GM18870 (cell line): ENCODE measurements at regions not wholly inside any gene's neighbourhood (a gene's known extent, or its start where the extent isn't known, plus 50 kb on each side); places are given as distances from the start of the nearest gene placed in this dataset.
"Not testable (repeated sequence)": the region's sequence is repeated elsewhere in the genome, so short reads cannot be mapped to it uniquely, and the experiment has no call there.

Experiments used
- ATAC-seq: cut with Tn5 transposase; IDR thresholded peaks from one replicate; pipeline ENCODE4 v1.9.1; 2021; ENCODE audit warnings: moderate library complexity; ENCODE audit not compliant: unreplicated experiment

DNA sequence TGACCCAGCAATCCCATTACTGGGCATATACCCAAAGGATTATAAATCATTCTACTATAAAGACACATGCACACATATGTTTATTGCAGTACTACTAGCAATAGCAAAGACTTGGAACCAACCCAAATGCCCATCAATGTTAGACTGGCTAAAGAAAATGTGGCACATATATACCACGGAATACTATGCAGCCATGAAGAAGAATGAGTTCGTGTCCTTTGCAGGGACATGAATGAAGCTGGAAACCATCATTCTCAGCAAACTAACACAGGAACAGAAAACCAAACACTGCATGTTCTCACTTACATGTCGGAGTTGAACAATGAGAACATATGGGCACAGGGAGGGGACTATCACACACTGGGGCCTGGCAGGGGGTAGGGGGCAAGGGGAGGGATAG lies 183.0 kb downstream of the HACE1 start:
- ATAC-seq = not testable (repeated sequence)

DNA sequence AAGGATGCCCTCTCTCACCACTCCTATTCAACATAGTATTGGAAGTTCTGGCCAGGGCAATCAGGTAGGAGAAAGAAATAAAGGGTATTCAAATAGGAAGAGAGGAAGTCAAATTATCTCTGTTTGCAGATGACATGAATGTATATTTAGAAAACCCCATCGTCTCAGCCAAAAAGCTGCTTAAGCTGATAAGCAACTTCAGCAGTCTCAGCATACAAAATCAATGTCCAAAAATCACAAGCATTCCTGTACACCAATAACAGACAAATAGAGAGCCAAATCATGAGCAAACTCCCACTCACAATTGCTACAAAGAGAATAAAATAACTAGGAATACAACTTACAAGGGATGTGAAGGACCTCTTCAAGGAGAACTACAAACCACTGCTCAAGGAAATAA lies 184.6 kb downstream of the HACE1 start:
- not testable (repeated sequence) for ATAC-seq

DNA sequence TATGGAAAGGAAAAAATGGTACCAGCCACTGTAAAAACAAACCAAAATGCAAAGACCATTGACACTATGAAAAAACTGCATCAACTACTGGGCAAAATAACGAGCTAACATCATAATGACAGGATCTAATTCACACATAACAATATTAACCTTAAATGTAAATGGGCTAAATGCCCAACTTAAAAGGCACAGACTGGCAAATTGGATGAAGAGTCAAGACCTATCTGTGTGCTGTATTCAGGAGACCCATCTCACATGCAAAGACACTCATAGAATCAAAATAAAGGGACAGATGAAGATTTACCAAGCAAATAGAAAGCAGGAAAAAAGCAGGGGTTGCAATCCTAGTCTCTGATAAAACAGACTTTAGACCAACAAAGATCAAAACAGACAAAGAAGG lies 186.6 kb downstream of the HACE1 start:
- not testable (repeated sequence) for ATAC-seq

DNA sequence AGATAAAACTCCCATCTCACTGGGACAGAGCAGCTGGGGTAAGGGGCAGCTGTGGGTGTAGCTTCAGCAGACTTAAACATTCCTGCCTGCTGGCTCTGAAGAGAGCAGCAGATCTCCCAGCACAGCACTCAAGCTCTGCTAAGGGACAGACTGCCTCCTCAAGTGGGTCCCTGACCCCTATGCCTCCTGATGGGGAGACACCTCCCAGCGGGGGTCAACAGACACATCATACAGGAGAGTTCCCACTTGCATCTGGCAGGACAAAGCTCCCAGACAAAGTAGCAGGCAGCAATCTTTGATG lies 188.2 kb downstream of the HACE1 start:
- ATAC-seq = not testable (repeated sequence)

DNA sequence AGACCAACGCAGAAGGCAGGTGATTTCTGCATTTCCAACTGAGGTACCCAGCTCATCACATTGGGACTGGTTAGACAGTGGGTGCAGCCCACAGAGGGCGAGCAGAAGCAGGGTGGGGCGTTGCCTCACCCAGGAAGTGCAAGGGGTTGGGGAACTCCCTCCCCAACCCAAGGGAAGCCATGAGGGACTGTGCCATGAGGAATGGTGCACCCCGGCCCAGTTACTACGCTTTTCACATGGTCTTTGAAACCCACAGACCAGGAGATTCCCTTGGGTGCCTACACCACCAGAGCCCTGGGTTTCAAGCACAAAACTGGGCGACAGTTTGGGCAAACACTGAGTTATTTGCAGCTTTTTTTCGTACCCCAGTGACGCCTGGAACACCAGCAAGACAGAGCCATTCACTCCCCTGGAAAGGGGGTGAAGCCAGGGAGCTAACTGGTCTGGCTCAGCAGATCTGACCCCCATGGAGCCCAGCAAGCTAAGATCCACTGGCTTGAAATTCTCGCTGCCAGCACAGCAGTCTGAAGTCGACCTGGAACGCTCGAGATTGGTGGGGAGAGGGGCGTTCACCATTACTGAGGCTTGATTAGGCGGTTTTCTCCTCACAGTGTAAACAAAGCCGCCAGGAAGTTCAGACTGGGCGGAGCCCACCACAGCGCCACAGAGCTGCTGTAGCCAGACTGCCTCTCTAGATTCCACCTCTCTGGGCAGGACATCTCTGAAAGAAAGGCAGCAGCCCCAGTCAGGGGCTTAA lies 188.7 kb downstream of the HACE1 start:
- ATAC-seq = not testable (repeated sequence)

DNA sequence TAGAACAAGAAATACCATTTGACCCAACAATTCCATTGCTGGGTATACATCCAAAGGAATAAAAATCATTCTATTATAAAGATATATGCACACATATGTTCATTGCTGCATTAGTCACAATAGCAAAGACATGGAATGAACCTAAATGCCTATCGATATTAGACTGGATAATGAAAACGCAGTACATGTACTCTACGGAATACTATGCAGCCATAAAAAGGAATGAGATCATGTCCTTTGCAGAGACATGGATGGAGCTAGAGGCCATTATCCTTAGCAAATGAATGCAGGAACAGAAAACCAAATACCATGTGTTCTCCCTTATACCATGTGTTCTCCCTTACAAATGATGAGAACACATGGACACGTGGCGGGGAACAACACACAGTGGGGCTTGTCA lies 190.2 kb downstream of the HACE1 start:
- ATAC-seq = no peak

DNA sequence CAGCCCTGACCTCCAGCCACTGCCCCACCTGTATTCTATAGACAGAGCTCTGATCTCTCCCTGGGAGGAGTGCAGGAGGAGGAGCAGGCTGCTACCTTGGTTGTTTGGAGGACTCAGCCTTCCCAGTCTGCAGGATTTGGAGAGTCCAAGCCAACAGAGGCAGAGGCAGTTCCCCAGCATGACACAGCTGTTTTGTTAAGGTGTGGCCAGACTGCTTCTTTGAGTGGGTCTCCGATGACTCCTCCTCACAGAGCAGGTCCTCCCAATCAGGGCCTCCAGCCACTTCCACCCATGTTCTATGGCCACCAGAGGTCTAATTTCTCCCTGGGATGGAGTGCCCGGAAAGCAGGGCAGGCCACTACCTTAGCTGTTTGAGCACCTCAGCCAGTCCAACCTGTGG lies 203.5 kb downstream of the HACE1 start:
- no peak for ATAC-seq

DNA sequence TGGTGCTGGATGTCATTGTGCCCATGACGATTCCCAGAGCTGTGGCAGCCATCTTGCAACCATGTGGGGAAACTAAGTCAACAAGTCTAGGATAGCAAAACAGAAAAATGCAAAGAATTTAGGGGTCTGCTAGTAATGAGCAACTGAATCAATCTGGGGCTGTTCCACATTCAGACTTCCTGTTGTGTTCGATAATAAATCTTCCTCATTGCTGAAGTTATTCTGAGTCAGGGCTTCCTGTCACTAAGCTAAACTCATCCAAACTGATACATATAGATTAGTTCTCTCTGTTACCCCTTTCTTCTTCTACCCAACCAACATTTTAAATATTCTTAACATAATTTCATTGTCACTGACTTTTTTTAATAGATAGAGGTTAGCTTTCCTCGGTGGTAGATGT lies 205.9 kb downstream of the HACE1 start:
- no peak for ATAC-seq

DNA sequence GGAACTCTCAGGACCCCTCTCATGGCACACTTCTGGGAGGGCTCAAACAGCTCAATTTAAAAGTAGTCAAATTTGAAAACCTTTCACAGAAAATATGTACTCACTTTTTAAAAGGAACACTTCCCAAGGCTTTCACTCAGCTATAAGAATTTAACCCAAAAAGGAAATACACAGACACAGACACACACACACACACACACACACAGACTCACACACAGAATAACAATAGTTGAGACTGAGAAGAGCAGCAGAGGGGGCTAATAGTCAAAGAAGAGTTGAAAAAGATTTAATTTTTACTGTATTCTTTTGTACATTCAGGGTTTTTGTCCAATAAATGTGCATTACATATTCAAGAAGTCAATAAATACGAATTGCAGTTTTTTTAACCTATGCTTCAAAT lies 211.4 kb downstream of the HACE1 start:
- no peak for ATAC-seq

DNA sequence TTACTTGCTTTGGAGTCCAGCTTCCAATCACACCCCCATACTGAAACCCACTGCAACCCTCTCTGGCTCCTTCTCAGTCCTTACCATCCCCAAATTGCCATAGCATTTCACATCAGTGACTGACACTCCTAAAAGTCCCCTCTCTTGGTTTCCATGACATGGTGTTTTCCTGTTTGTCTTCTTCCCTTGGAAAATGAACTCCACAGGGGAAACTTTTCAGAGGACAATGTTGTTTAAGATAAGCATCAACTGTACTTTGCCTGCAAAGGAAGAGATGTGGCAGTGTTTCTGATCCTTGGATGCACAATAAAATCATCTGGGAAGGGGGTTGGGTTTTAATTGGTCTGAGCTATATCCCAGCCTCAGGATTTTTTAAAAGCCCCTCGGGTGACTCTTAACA lies 214.9 kb downstream of the HACE1 start:
- no peak for ATAC-seq

DNA sequence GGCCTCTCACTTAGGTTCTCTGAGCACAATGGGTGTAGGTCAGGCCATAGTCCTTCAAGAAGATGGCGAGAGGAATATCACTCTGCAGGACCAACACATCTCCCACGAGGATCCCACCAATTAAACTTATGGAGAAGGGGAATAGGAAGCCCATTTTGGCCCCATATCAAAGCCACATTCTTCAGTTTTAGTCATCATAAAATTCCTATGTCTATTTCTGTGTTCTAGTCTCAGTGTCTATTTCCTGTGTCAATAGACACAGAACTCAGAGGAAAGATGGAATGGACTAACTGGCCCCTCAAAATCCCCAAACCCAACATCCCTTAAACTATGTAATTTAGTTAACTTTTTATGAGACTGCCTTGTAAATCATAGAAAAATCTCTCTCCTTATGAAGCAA lies 216.8 kb downstream of the HACE1 start:
- no peak for ATAC-seq

DNA sequence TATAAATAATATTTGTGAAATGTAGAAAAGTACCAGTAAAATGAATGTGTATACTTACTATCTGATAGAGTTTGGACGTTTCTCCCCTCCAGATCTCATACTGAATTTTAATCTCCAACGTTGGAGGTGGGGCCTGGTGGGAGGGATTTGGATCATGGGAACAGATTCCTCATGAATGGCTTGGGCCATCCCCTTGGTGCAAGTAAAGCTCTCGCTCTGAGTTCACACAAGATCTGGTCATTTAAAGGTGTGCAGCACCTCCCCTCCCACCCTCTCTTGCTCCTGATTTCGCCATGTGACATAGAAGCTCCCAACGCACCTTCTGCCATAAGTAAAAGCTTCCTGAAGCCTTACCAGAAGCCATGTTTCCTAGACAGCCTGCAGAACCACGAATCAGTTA lies 219.0 kb downstream of the HACE1 start:
- ATAC-seq = no peak

DNA sequence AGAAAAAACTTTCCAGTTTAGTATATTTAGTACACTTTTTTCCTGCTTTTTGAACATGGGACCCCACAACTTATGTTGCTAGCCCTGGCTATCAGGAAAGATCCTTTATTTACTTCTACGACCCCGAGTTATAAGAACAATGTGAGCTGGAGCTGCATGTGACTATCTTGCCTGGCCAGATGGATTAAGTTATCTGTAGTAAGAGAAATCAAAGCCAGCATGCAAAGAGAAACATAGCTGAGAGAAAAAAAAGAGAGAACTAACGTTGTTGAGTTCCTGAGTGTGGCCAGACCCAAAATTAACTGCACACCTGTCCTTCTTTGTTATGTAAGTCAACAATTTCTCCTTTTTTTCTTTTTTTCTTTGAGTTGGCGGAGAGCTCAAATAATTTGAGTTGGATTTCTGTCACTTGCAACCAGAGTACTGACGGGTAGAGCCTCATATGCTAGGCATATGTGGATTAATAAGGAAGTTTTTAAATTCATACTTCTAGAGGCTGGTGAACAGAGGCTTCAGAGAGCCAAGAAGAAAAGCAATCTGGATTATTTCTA lies 219.5 kb downstream of the HACE1 start:
- no peak for ATAC-seq

DNA sequence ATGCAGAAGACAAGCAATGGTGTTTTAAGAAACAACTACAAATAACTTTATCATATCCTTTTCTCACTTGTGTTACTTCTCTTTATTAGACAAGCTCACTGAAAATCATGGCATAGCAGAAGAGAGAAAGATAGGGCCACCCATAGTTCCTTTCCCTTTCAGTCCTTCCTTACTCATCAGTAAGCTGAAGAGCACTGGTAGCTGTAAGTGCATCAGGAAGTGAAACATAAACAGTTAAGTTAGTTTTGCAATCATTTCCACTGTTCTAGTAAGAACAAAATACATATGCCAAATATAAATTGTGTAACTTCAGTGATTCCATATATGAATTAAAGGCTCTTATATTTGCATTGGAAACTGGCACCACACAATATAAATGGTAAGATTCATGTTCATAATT lies 220.1 kb downstream of the HACE1 start:
- ATAC-seq = peak; percentile 95

DNA sequence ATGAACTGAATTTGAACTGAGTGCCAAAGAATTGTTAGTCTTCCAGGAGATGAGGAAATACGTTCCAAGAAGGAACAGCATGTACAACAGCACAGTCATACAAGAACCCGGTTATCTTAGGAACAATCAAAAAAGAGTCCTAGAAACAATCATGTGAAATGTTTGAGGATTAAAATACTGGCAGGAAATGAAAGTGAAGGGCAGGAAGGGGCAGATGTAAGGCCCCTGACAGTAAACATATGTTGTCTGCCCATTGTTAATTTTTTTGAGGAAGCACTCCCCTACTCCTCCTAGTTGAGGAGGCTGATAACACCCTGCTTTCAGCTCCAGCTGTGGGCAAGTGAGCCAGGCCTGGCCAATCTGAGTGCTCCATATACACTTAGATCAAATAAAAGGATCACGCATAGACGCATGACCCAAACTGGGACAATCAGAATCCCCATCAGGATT lies 220.9 kb downstream of the HACE1 start:
- ATAC-seq = no peak

DNA sequence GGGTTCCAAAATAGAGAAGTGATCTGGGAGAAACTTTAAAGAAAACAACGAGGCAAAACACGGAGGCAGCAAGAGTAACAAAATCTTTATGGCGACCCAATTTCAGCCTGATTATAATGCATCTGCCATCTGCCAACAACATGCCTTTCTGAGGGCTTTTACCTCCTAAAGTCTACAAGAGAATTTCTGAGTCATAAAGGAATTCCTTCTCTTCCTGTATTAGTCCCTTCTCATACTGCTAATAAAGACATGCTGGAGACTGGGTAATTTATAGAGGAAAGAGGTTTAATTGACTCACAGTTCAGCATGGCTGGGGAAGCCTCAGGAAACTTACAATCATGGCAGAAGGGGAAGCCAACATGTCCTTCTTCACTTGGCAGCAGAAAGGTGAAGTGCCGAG lies 226.6 kb downstream of the HACE1 start:
- no peak for ATAC-seq

DNA sequence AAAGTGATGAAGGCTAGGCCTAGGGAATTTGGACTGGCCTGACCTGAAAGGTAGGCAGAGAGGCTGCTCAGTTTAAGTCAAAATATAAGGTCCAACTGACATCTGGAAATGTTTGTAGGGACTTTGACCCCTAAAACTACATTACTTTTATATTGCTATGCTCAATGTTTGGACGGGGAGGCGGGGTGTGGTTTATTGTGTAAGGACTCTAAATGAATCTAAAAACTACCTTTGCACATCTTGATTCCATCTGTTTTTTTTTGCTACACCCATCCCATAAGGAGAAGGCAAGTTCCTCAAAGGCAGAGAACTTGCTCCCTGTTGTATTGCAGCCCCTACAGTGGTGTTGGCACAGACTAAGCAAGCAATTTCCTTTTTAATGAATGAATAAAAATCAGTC lies 227.1 kb downstream of the HACE1 start:
- ATAC-seq = no peak

DNA sequence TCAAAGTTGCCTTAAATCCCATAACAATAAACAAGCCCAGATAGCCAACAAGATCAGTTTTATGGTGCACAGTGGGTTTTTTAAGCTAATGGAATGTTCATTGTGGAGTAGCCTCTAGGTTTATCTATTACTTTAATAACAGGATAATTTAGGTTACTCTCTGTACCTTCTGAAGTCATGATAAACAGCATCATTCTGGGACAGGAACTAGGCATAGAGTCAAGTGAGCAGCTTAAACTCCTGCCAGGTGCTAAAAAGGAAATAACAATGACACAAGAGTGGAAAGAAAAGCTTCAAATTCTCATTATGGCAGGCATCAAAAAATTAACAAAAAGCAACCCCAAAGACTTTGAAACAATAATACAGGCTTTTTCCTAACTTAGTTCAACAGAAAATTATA lies 228.8 kb downstream of the HACE1 start:
- ATAC-seq = no peak

DNA sequence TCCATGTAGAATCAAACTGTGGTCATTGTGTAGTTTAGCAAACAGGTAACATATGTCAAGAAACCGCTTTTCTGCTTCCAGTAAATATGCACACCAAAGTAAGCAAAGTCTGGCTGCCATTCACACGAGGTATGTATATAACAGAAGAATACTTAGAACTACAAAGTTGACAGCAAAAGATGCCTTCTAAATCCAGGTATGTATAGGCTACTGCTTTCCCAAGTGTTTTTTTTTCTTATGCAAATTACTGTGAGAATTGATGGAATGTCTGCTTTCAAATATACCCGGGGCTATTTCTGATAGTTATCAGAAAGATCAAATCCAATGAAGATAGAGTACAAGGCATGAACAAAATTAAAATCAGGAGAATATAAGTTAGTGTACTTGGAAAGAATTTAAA lies 229.2 kb downstream of the HACE1 start:
- ATAC-seq = no peak

DNA sequence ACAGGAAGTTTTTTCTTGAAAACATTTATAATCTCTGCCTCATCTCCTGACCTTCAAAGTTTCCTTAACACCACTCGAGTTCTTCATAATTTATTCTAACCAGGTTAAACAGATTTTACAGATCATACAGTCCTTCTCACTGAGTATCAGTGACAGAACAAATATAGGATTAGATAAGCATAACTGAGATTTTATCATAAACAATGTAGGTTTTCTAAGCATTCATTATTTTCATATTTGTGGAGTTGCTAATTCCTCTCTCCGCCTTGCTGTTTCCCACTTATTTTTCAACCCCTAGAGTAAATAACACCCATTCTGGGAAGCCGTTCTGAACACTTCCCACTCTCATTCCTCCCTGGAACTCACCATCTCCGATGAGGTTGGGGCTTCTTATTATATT lies 229.9 kb downstream of the HACE1 start:
- ATAC-seq = no peak

DNA sequence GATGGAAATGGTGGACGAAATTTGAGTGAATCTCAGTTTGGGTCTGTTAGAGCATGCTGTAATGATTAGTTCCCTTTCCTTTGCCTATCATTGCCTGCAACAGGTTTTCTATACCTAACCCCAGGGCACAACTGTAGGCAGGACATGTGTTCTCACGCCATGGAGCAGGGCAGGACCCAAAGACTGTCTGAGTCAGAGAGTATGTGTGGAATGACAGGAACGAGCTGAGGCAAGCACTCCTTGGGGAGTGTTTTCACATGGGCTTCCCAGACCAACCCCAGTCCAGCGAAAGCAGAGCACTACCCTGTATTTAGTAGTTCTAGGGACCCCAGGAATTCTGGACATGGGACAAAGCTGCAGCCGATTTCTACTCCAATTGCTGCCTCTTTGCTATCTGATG lies 234.2 kb downstream of the HACE1 start:
- no peak for ATAC-seq

DNA sequence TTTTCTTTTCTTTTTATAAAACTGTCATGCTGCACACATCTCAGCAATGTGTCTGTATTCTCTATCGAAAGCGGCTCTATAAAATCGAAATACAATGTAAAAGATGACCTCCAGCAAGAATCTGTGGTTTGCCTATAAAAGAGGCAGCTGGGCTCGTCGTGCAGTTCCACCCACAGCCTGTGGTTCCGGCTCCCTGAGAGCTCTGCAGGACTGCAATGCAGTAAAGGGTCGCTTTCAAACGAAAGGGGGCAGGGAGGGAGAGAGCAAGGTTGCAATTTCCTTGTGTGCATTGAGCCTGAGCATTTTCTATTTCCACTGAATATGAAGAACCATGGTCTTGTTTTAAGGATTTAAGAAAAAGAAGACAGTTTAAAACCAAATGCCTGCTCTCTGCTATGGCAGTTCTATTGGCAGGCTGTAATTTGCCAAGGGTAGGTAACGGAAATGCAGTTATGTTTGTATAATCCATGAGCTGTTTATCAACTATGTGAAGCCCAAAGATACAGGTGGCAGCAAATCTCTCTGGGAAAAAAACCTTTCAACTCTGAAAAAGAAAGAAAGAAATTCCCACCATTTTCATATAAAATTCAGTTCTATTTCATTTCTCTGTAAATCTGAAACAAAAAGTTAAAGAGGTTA lies 236.5 kb downstream of the HACE1 start:
- ATAC-seq = peak; percentile 44

DNA sequence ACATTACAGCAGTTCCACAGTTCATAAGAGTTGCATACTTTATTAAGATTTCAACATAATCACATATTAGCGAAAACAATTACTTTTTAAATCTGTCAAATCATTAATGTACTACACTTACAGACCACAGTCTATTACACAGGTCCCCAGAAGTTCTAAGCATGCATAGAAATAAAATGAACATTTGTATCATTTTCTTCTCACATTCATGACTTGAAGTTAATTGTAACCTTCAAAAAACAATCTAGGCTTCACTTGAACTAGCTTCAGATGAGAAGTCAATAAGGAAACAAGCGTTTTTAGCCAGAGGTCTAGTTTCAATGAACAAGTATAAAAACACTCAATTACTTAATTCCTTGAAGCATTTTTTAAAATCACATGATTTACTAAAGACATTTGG lies 238.3 kb downstream of the HACE1 start:
- ATAC-seq = no peak
